Glomerular endothelial cell (primary cell): ENCODE measurements at regions not wholly inside any gene's neighbourhood (a gene's known extent, or its start where the extent isn't known, plus 50 kb on each side); places are given as distances from the start of the nearest gene placed in this dataset.
"Not testable (repeated sequence)": the region's sequence is repeated elsewhere in the genome, so short reads cannot be mapped to it uniquely, and the experiment has no call there.

Source experiments
- DNase-seq: peaks from one replicate; pipeline ENCODE4 v3.0.0-alpha.2; 2011; ENCODE audit warnings: low read depth, low spot score; ENCODE audit errors: extremely low read depth

GRCh38 chr16:85446951-85447692 is 166.0 kb upstream of the GSE1 start:
- no peak for DNase-seq

GRCh38 chr16:85447693-85448313 is 165.3 kb upstream of the GSE1 start:
- no peak for DNase-seq

- DNase-seq: no peak
Observed at GRCh38 chr16:85448557-85449190, 164.4 kb upstream of the GSE1 start.

GRCh38 chr16:85449191-85449884 is 163.8 kb upstream of the GSE1 start:
- no peak for DNase-seq

GRCh38 chr16:85449885-85450245 is 163.3 kb upstream of the GSE1 start:
- no peak for DNase-seq

- DNase-seq: not testable (repeated sequence)
Observed at GRCh38 chr16:85451142-85451541, 162.0 kb upstream of the GSE1 start.

- no peak for DNase-seq
Observed at GRCh38 chr16:85451641-85452363, 161.3 kb upstream of the GSE1 start.

- no peak for DNase-seq
Observed at GRCh38 chr16:85452364-85453193, 160.5 kb upstream of the GSE1 start.

GRCh38 chr16:85453194-85453678 is 159.9 kb upstream of the GSE1 start:
- no peak for DNase-seq

- DNase-seq: no peak
Observed at GRCh38 chr16:85453703-85454102, 159.4 kb upstream of the GSE1 start.

GRCh38 chr16:85454171-85454872 is 158.8 kb upstream of the GSE1 start:
- DNase-seq: no peak

- no peak for DNase-seq
Observed at GRCh38 chr16:85455534-85455933, 157.6 kb upstream of the GSE1 start.

GRCh38 chr16:85457366-85457765 is 155.8 kb upstream of the GSE1 start:
- DNase-seq: no peak

GRCh38 chr16:85458968-85459367 is 154.2 kb upstream of the GSE1 start:
- DNase-seq: no peak

- DNase-seq: no peak
Observed at GRCh38 chr16:85459529-85460251, 153.4 kb upstream of the GSE1 start.

GRCh38 chr16:85460252-85461021 is 152.7 kb upstream of the GSE1 start:
- no peak for DNase-seq

- no peak for DNase-seq
Observed at GRCh38 chr16:85461022-85461813, 151.9 kb upstream of the GSE1 start.
